ENCODE measurements at regions not wholly inside any gene's neighbourhood (a gene's known extent, or its start where the extent isn't known, plus 50 kb on each side); places are given as distances from the start of the nearest gene placed in this dataset.
"Not testable (repeated sequence)": the region's sequence is repeated elsewhere in the genome, so short reads cannot be mapped to it uniquely, and the experiment has no call there.

GRCh38 chrX:122555925-122556324 is 628.2 kb upstream of the GRIA3 start:
- DNase-seq (no peak), ATAC-seq (no peak)
- intact Hi-C loops (cut with micrococcal nuclease) = no loop called here

GRCh38 chrX:122565952-122566351 is 618.1 kb upstream of the GRIA3 start:
- intact Hi-C loops (cut with micrococcal nuclease) = no loop called here
- DNase-seq (peak; percentile 28), ATAC-seq (peak; percentile 67)

- DNase-seq = no peak
- intact Hi-C loops (cut with micrococcal nuclease) = no loop called here
- no peak for ATAC-seq
Measured at GRCh38 chrX:122566401-122566800, 617.7 kb upstream of the GRIA3 start.

GRCh38 chrX:122567911-122568310 is 616.2 kb upstream of the GRIA3 start:
- ATAC-seq (no peak), DNase-seq (no peak)
- intact Hi-C loops (cut with micrococcal nuclease) = no loop called here

- intact Hi-C loops (cut with micrococcal nuclease) = no loop called here
- DNase-seq (no peak), ATAC-seq (no peak)
Measured at GRCh38 chrX:122572461-122572860, 611.6 kb upstream of the GRIA3 start.

GRCh38 chrX:122579036-122579435 is 605.0 kb upstream of the GRIA3 start:
- DNase-seq (no peak), ATAC-seq (no peak)
- intact Hi-C loops (cut with micrococcal nuclease) = no loop called here

- no peak for DNase-seq
- no peak for ATAC-seq
- intact Hi-C loops (cut with micrococcal nuclease) = no loop called here
Measured at GRCh38 chrX:122579526-122579925, 604.6 kb upstream of the GRIA3 start.

GRCh38 chrX:122582280-122582974 is 601.7 kb upstream of the GRIA3 start:
- ATAC-seq (no peak), DNase-seq (no peak)
- intact Hi-C loops (cut with micrococcal nuclease) = no loop called here

- intact Hi-C loops (cut with micrococcal nuclease) = no loop called here
- DNase-seq (no peak), ATAC-seq (no peak)
Measured at GRCh38 chrX:122582975-122583305, 601.1 kb upstream of the GRIA3 start.

- no peak for DNase-seq
- no peak for ATAC-seq
- intact Hi-C loops (cut with micrococcal nuclease) = no loop called here
Measured at GRCh38 chrX:122583551-122583950, 600.5 kb upstream of the GRIA3 start.

- no peak for DNase-seq
- no peak for ATAC-seq
- intact Hi-C loops (cut with micrococcal nuclease) = no loop called here
Measured at GRCh38 chrX:122584981-122585380, 599.1 kb upstream of the GRIA3 start.

- intact Hi-C loops (cut with micrococcal nuclease) = no loop called here
- ATAC-seq (no peak), DNase-seq (no peak)
Measured at GRCh38 chrX:122586831-122587230, 597.2 kb upstream of the GRIA3 start.

GRCh38 chrX:122591546-122591945 is 592.5 kb upstream of the GRIA3 start:
- intact Hi-C loops (cut with micrococcal nuclease) = no loop called here
- DNase-seq (no peak), ATAC-seq (no peak)

GRCh38 chrX:122596998-122597397 is 587.1 kb upstream of the GRIA3 start:
- DNase-seq (no peak), ATAC-seq (no peak)
- intact Hi-C loops (cut with micrococcal nuclease) = no loop called here

GRCh38 chrX:122622795-122623194 is 561.3 kb upstream of the GRIA3 start:
- ATAC-seq (no peak), DNase-seq (no peak)
- intact Hi-C loops (cut with micrococcal nuclease) = no loop called here

- intact Hi-C loops (cut with micrococcal nuclease) = no loop called here
- no peak for ATAC-seq
Measured at GRCh38 chrX:122625239-122625638, 558.8 kb upstream of the GRIA3 start.

GRCh38 chrX:122625821-122626220 is 558.3 kb upstream of the GRIA3 start:
- intact Hi-C loops (cut with micrococcal nuclease) = no loop called here
- DNase-seq (no peak), ATAC-seq (no peak)

More at GRCh38 chrX:122625239-122625638, 558.8 kb upstream of the GRIA3 start:
- no peak for DNase-seq

GRCh38 chrX:122626871-122627270 is 557.2 kb upstream of the GRIA3 start:
- no peak for ATAC-seq
- intact Hi-C loops (cut with micrococcal nuclease) = no loop called here

GRCh38 chrX:122641136-122641535 is 542.9 kb upstream of the GRIA3 start:
- DNase-seq (no peak), ATAC-seq (no peak)
- intact Hi-C loops (cut with micrococcal nuclease) = no loop called here

More at GRCh38 chrX:122626871-122627270, 557.2 kb upstream of the GRIA3 start:
- no peak for DNase-seq

GRCh38 chrX:122641826-122642225 is 542.3 kb upstream of the GRIA3 start:
- intact Hi-C loops (cut with micrococcal nuclease) = no loop called here
- no peak for ATAC-seq
- no peak for DNase-seq

GRCh38 chrX:122655256-122655655 is 528.8 kb upstream of the GRIA3 start:
- DNase-seq; ATAC-seq; intact Hi-C loops (cut with micrococcal nuclease): not testable (repeated sequence)

- intact Hi-C loops (cut with micrococcal nuclease) = no loop called here
- no peak for DNase-seq
- ATAC-seq = no peak
Measured at GRCh38 chrX:122666601-122667000, 517.5 kb upstream of the GRIA3 start.

All from left ventricle myocardium superior (tissue), 1 donor.